IMR-90 (cell line): ENCODE measurements at regions not wholly inside any gene's neighbourhood (a gene's known extent, or its start where the extent isn't known, plus 50 kb on each side); places are given as distances from the start of the nearest gene placed in this dataset.
A peak's percentile ranks its signal among the peaks of the same experiment; 100 is the strongest.

ENCODE experiments used
- ATAC-seq: fragments of 200-7000 bp; cut with Tn5 transposase; 2 replicates; pipeline ENCODE4 v1.9.1; 2020; ENCODE audit warnings: low read depth, mild to moderate bottlenecking, moderate library complexity
- BruUV-seq: library from RNA; stranded (reverse); fragments of 400-500 nt; replicated peaks from 2 replicates; lab custom pipeline; 2021; lab: Mats Ljungman, UMichigan
- CTCF ChIA-PET: fragments of 300-600 bp; formaldehyde crosslinking; extraction: SDS; loops from one replicate; lab custom pipeline; 2021; ENCODE audit warnings: antibody characterized with exemption; lab: Yijun Ruan, JAX
- POLR2A ChIA-PET: fragments of 300-600 bp; sonication (Branson Sonifier 250); formaldehyde crosslinking; loops from one replicate; lab custom pipeline; 2022; ENCODE audit warnings: antibody characterized with exemption; ENCODE audit not compliant: unreplicated experiment; lab: Charles Lee
- DNase-seq: peaks from one replicate; pipeline ENCODE4 v3.0.0; 2013
- H2AFZ ChIP-seq: replicated peaks from 2 replicates; pipeline ENCODE3; 2013; ENCODE audit warnings: low read length, mild to moderate bottlenecking; ENCODE audit not compliant: poor library complexity
- H2AK5ac ChIP-seq: 2 replicates; pipeline ENCODE4 v1.6.1; 2013; ENCODE audit warnings: low read depth, low read length, inconsistent platforms
- H2AK9ac ChIP-seq: replicated peaks from 2 replicates; pipeline ENCODE3; 2013; ENCODE audit warnings: mild to moderate bottlenecking, low read depth, low read length, moderate library complexity; ENCODE audit not compliant: poor library complexity
- H2BK120ac ChIP-seq: 2 replicates; pipeline ENCODE4 v1.6.1; 2013; ENCODE audit warnings: low read depth, low read length, inconsistent platforms
- H2BK15ac ChIP-seq: 3 replicates; pipeline ENCODE4 v1.6.1; 2013; ENCODE audit warnings: low read depth, low read length, inconsistent platforms
- H2BK20ac ChIP-seq: 2 replicates; pipeline ENCODE4 v1.6.1; 2013; ENCODE audit warnings: low read depth, mild to moderate bottlenecking, inconsistent platforms, low read length, moderate library complexity
- H2BK5ac ChIP-seq: 2 replicates; pipeline ENCODE4 v1.6.1; 2013; ENCODE audit warnings: mild to moderate bottlenecking, low read depth, low read length, inconsistent platforms; ENCODE audit not compliant: poor library complexity, severe bottlenecking
- H3K14ac ChIP-seq: replicated peaks from 2 replicates; pipeline ENCODE4 v1.6.1; 2013; ENCODE audit warnings: low read depth, low read length, inconsistent platforms
- H3K18ac ChIP-seq: 2 replicates; pipeline ENCODE4 v1.6.1; 2013; ENCODE audit warnings: low read depth, low read length, control low read depth
- H3K23ac ChIP-seq: 2 replicates; pipeline ENCODE4 v1.6.1; 2013; ENCODE audit warnings: low read depth, low read length, inconsistent platforms
- H3K27ac ChIP-seq: 2 replicates; pipeline ENCODE4 v1.5.1; 2013; ENCODE audit warnings: mild to moderate bottlenecking, control low read depth, low read length; ENCODE audit not compliant: insufficient read depth
- H3K27me3 ChIP-seq: 2 replicates; pipeline ENCODE4 v1.6.1; 2013; ENCODE audit warnings: low read length; ENCODE audit not compliant: control insufficient read depth, insufficient read depth
- H3K36me3 ChIP-seq: 2 replicates; pipeline ENCODE4 v1.6.1; 2013; ENCODE audit warnings: low read length, mixed read lengths; ENCODE audit not compliant: control insufficient read depth, insufficient read depth
- H3K4ac ChIP-seq: 2 replicates; pipeline ENCODE4 v1.6.1; 2013; ENCODE audit warnings: low read depth, low read length, inconsistent platforms
- H3K4me1 ChIP-seq: 2 replicates; pipeline ENCODE4 v1.6.1; 2013; ENCODE audit warnings: low read length, mixed read lengths; ENCODE audit not compliant: control insufficient read depth, insufficient read depth
- H3K4me2 ChIP-seq: 2 replicates; pipeline ENCODE4 v1.6.1; 2013; ENCODE audit warnings: low read depth, mild to moderate bottlenecking, control low read depth, low read length, moderate library complexity
- H3K4me3 ChIP-seq: 2 replicates; pipeline ENCODE4 v1.5.1; 2013; ENCODE audit warnings: low read depth, mild to moderate bottlenecking, control low read depth, low read length, moderate library complexity; ENCODE audit not compliant: insufficient read depth
- H3K56ac ChIP-seq: 2 replicates; pipeline ENCODE4 v1.6.1; 2013; ENCODE audit warnings: low read length, inconsistent platforms; ENCODE audit not compliant: insufficient read depth; ENCODE audit errors: extremely low read depth
- H3K79me1 ChIP-seq, 2 experiments: 2 replicates each; pipeline ENCODE4 v1.6.1; 2013; ENCODE audit warnings: low read length in 2 of 2, inconsistent platforms in 1 of 2, low read depth in 1 of 2
- H3K9ac ChIP-seq: 2 replicates; pipeline ENCODE4 v1.6.1; 2013; ENCODE audit warnings: low read depth, low read length, control low read depth
- H3K9me1 ChIP-seq: 2 replicates; pipeline ENCODE4 v1.6.1; 2013; ENCODE audit warnings: low read length, inconsistent platforms; ENCODE audit not compliant: insufficient read depth
- H3K9me3 ChIP-seq: 2 replicates; pipeline ENCODE4 v1.6.1; 2013; ENCODE audit warnings: low read length; ENCODE audit not compliant: control insufficient read depth, insufficient read depth
- H4K20me1 ChIP-seq: 2 replicates; pipeline ENCODE4 v1.6.1; 2013; ENCODE audit warnings: low read length, inconsistent platforms; ENCODE audit not compliant: insufficient read depth
- H4K5ac ChIP-seq: 2 replicates; pipeline ENCODE4 v1.6.1; 2013; ENCODE audit warnings: mild to moderate bottlenecking, low read depth, low read length, control low read depth
- H4K8ac ChIP-seq, 2 experiments: 2 replicates each; pipeline ENCODE4 v1.6.1; 2013; ENCODE audit warnings: low read depth in 2 of 2, low read length in 2 of 2, control low read depth in 1 of 2, inconsistent platforms in 1 of 2
- H4K91ac ChIP-seq: 2 replicates; pipeline ENCODE4 v1.6.1; 2013; ENCODE audit warnings: low read depth, low read length, inconsistent platforms; ENCODE audit not compliant: insufficient read depth
- CTCF ChIP-seq: conservative IDR thresholded peaks from 2 replicates; pipeline ENCODE4 v1.5.1; 2012; ENCODE audit warnings: mild to moderate bottlenecking, low read depth, low read length, improper control_type of control experiment
- MAFK ChIP-seq: IDR thresholded peaks from 2 replicates; pipeline ENCODE4 v1.6.1; 2012; ENCODE audit warnings: low read depth, low read length, improper control_type of control experiment
- MAZ ChIP-seq: IDR thresholded peaks from 2 replicates; pipeline ENCODE4 v1.6.1; 2012; ENCODE audit warnings: low read depth, mild to moderate bottlenecking, low read length, improper control_type of control experiment, moderate library complexity, borderline replicate concordance
- MXI1 ChIP-seq: IDR thresholded peaks from 2 replicates; pipeline ENCODE4 v1.6.1; 2012; ENCODE audit warnings: low read depth, mild to moderate bottlenecking, low read length, moderate library complexity, borderline replicate concordance
- RCOR1 ChIP-seq: IDR thresholded peaks from 2 replicates; pipeline ENCODE4 v1.6.1; 2012; ENCODE audit warnings: mild to moderate bottlenecking, low read length, improper control_type of control experiment; ENCODE audit not compliant: insufficient replicate concordance
- WGBS, 2 experiments: methylation state at CpG; one replicate each; pipeline versions ENCODE4 v1.1.5 to v1.1.7; 2013; ENCODE audit warnings: missing lambda C conversion rate in 2 of 2; ENCODE audit not compliant: insufficient read length in 1 of 2; ENCODE audit errors: extremely low coverage in 2 of 2; 5-methylcytosine and 5-hydroxymethylcytosine counted together
- dilution Hi-C: fragments of 300-500 bp; cut with HindIII; formaldehyde crosslinking; loops from one replicate; pipeline ENCODE4 v1.14.3; 2018; ENCODE audit warnings: low sequenced_read_pairs; ENCODE audit not compliant: unreplicated experiment
- in situ Hi-C: fragments of 300-500 bp; cut with MboI; formaldehyde crosslinking; loops from 3 replicates; pipeline ENCODE4 v1.14.3; 2019; ENCODE audit warnings: low sequenced_read_pairs, inconsistent platforms, mixed read lengths
- intact Hi-C: fragments of 100-400 bp; cut with micrococcal nuclease; formaldehyde crosslinking; loops from 2 replicates; pipeline ENCODE4 v1.10.0; 2022

GRCh38 chr4:55214172-55214571 lies 88.8 kb upstream of the KDR start:
- ChIA-PET POLR2A (no interaction called here), CTCF (no interaction called here)
- H3K9me3 ChIP-seq = no peaks in the 10 kb centered on the region
- H2AK5ac ChIP-seq = no peak overlapping the region
- H3K27me3 ChIP-seq = no peaks in the 10 kb centered on the region
- H3K79me1 ChIP-seq = no peaks in the 10 kb centered on the region
- no peak overlapping the region for H2BK15ac ChIP-seq
- no peak overlapping the region for H2BK5ac ChIP-seq
- no peak overlapping the region for H3K18ac ChIP-seq
- no peak overlapping the region for H2AK9ac ChIP-seq
- no TSS peak for BruUV-seq
- no peak overlapping the region for H4K5ac ChIP-seq
- no peak for ATAC-seq
- H4K8ac ChIP-seq = no peak overlapping the region
- H3K4me1 ChIP-seq = no peaks in the 10 kb centered on the region
- H2BK20ac ChIP-seq = no peak overlapping the region
- in situ Hi-C loops (no loop called here), dilution Hi-C loops (no loop called here), intact Hi-C loops (no loop called here)
- no peaks in the 10 kb centered on the region for H4K20me1 ChIP-seq
- no peak overlapping the region for H3K4me3 ChIP-seq
- H3K4me2 ChIP-seq = no peak overlapping the region
- H4K91ac ChIP-seq = no peak overlapping the region
- no peak overlapping the region for H2BK120ac ChIP-seq
- H3K27ac ChIP-seq = no peak overlapping the region
- no peak overlapping the region for H3K23ac ChIP-seq
- no peaks in the 10 kb centered on the region for H3K36me3 ChIP-seq
- H3K56ac ChIP-seq = no peak overlapping the region
- no peak overlapping the region for H3K9ac ChIP-seq
- 0 out of 2 replicates have a peak overlapping the region, but pooled peaks have one; percentile 48 for H3K14ac ChIP-seq
- no peaks in the 10 kb centered on the region for H3K9me1 ChIP-seq
- TF ChIP-seq MXI1 (no peak), RCOR1 (no peak), MAFK (no peak), CTCF (no peak), MAZ (no peak)
- H3K4ac ChIP-seq = no peak overlapping the region
- H2AFZ ChIP-seq = peak overlapping the region; percentile 57
- no peak for DNase-seq
- WGBS, 2 experiments = no CpG with 5 or more reads among the region's 3 CpGs
